AG04450 (cell line): ENCODE measurements at regions not wholly inside any gene's neighbourhood (a gene's known extent, or its start where the extent isn't known, plus 50 kb on each side); places are given as distances from the start of the nearest gene placed in this dataset.

Experiments
- CTCF ChIA-PET: fragments of 300-600, 350-600 bp; formaldehyde crosslinking; extraction: SDS; loops from one replicate; lab custom pipeline; 2022; ENCODE audit warnings: antibody characterized with exemption, inconsistent platforms; lab: Charles Lee
- POLR2A ChIA-PET: fragments of 350-600 bp; formaldehyde crosslinking; extraction: SDS; loops from one replicate; lab custom pipeline; 2021; ENCODE audit warnings: antibody characterized with exemption, inconsistent platforms; lab: Yijun Ruan, JAX
- DNase-seq: peaks from one replicate; pipeline ENCODE4 v3.0.0-alpha.2; 2011; ENCODE audit warnings: low read depth, low spot score
- H3K27ac ChIP-seq: one replicate; pipeline ENCODE4 v1.5.1; 2012; ENCODE audit warnings: low read depth, low read length, control low read depth
- H3K27me3 ChIP-seq: one replicate; pipeline ENCODE4 v1.6.0; 2012; ENCODE audit warnings: low read length; ENCODE audit not compliant: control insufficient read depth, insufficient read depth
- H3K4me3 ChIP-seq: 2 replicates; pipeline ENCODE4 v1.5.1; 2011; ENCODE audit warnings: mild to moderate bottlenecking, low read depth, low read length, control low read depth
- H3K9me3 ChIP-seq: 2 replicates; pipeline ENCODE4 v1.5.1; 2012; ENCODE audit warnings: low read length; ENCODE audit not compliant: control insufficient read depth, insufficient read depth
- TF ChIP-seq, protein P1 (sequence below): IDR thresholded peaks from 2 replicates; pipeline ENCODE4 v1.5.1; 2011; ENCODE audit warnings: low read depth, low read length, control low read depth, inconsistent platforms

DNA sequence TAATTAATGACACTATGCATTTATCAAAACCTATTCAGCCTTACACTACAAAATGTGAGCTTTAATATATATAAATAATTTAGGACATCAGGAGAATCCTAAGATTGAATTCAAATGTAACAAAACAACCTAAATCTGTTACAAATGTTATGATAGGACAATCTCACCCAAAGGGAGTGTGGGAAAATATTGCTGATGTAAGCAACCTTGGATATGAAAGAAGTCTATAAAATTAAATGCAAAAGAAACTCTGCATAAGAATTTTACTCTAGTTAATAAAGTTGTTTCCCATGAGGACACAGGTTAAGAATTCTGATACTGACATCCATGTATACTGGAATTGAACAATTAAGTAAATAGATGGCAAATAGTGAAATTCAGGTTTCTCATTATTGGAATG, 424.5 kb upstream of the MON1B start:
- TF ChIP-seq, protein P1, sequence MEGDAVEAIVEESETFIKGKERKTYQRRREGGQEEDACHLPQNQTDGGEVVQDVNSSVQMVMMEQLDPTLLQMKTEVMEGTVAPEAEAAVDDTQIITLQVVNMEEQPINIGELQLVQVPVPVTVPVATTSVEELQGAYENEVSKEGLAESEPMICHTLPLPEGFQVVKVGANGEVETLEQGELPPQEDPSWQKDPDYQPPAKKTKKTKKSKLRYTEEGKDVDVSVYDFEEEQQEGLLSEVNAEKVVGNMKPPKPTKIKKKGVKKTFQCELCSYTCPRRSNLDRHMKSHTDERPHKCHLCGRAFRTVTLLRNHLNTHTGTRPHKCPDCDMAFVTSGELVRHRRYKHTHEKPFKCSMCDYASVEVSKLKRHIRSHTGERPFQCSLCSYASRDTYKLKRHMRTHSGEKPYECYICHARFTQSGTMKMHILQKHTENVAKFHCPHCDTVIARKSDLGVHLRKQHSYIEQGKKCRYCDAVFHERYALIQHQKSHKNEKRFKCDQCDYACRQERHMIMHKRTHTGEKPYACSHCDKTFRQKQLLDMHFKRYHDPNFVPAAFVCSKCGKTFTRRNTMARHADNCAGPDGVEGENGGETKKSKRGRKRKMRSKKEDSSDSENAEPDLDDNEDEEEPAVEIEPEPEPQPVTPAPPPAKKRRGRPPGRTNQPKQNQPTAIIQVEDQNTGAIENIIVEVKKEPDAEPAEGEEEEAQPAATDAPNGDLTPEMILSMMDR: no peak
- ChIA-PET POLR2A (no interaction called here), CTCF (no interaction called here)
- Histone ChIP-seq H3K27ac (no peak overlapping the region), H3K4me3 (no peak overlapping the region), H3K27me3 (no peaks in the 10 kb centered on the region), H3K9me3 (peaks cover 8% of the 10 kb centered on the region)
- DNase-seq: no peak

DNA sequence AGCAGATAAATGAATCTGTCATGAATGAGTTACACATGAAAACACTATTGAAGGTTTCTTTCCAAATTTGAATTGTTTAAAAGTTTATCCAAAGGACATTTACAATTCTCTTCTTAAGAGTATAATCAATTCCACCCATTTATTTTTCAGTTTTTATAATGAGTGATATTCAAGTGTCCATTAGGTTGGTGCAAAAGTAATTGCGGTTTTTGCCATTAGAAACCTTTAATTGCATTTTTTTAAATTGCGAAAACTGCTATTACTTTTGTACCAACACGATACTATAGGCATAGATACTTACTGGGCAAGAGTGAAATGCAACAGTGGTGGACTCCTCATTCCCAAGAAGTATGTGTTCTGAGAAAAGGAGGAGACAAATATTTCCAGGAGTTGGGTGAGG, 422.7 kb upstream of the MON1B start:
- ChIA-PET POLR2A (no interaction called here), CTCF (no interaction called here)
- TF ChIP-seq, protein P1: no peak
- DNase-seq: no peak
- Histone ChIP-seq H3K27me3 (no peaks in the 10 kb centered on the region), H3K27ac (no peak overlapping the region), H3K9me3 (peaks cover 8% of the 10 kb centered on the region), H3K4me3 (no peak overlapping the region)

DNA sequence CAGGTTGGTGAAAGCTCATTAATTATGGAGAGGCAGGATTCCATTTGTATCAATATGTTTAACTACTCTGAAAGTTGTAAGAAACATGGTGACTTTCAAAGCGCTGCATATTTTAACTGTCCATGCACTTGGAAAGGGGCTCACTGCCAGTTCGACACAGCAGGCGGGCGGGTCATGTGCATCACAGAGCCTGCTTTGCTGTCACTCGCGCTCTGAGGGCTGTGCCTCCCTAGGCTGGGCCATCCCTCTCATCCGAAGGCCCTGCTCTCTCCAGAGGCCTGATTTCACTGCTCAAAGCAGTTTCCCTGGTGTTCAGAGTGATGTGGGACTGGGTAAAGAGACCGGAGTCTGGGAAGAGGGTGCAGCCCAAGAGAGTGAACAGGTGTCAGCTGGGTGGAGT, 422.0 kb upstream of the MON1B start:
- Histone ChIP-seq H3K4me3 (no peak overlapping the region), H3K9me3 (peaks cover 8% of the 10 kb centered on the region), H3K27ac (no peak overlapping the region), H3K27me3 (no peaks in the 10 kb centered on the region)
- ChIA-PET CTCF (interaction anchor here (0.6 kb wide), 1 partner anchor 978 kb away, joined by 3 read pairs; no protein-coding TSS in a partner anchor), POLR2A (no interaction called here)
- DNase-seq: no peak
- TF ChIP-seq, protein P1: no peak

DNA sequence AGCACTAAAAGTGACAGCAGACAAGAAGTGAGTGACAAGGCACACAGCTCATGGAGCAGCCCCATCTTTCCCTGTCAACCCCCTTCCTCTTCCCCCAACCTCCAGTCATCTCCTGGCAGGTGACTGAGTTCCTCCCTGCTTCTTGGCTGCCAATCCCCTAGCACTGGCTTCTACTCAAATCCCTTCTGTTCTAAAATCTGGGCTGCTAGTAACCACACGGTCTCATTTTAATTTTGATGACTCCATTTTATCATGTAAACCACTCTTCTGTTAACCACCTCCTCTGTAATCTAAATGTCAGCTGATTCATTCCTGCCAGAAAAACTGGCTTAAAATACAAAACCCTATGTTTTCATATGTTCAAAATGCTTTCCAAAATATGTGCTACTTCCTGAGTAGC, 419.8 kb upstream of the MON1B start:
- no peak for DNase-seq
- CTCF ChIA-PET: no interaction called here
- no peak overlapping the region for H3K4me3 ChIP-seq
- peaks cover 8% of the 10 kb centered on the region for H3K9me3 ChIP-seq
- H3K27me3 ChIP-seq: no peaks in the 10 kb centered on the region
- no peak overlapping the region for H3K27ac ChIP-seq
- TF ChIP-seq, protein P1: no peak
- POLR2A ChIA-PET: no interaction called here

DNA sequence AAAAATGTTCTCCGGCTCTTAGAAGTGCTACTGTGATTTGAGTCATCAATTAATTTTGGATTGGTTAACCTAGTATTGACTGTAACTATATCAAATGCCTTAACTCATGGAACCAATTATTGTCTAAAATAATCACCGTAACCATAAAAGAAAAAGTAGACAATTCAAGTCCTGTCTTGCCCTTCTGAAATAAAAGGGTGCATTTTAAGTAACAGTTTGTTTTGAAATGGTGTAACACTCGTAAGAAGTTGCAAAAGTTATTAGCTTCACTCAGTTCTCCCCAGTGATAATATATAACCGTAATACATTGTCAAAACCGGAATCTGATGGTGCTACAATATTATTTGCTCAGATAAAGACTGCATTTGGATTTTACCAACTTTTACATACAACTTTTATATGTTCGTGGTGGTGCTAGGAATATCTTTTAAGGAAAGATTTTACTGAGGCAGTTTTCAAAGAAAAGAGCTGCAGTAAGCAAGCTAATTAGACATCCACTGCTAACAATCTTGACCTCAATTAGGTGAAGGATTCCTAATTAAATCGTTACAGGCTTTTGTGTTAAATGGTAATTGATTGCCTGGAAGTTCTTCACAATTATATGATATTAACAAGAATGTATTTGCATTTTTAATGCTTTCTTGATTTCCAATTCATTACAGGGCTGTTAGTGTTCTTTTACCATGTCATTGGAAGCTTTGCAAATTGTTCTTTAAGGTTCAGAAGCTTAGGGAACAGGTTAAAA, 413.1 kb upstream of the MON1B start:
- ChIA-PET CTCF (no interaction called here), POLR2A (no interaction called here)
- Histone ChIP-seq H3K27me3 (no peaks in the 10 kb centered on the region), H3K27ac (no peak overlapping the region), H3K9me3 (no peaks in the 10 kb centered on the region), H3K4me3 (no peak overlapping the region)
- TF ChIP-seq, protein P1: no peak
- no peak for DNase-seq
